Peyer's patch (tissue), 4 donors: ENCODE measurements at regions not wholly inside any gene's neighbourhood (a gene's known extent, or its start where the extent isn't known, plus 50 kb on each side); places are given as distances from the start of the nearest gene placed in this dataset.

ENCODE experiments used
- DNase-seq, 3 donors: peaks; one replicate each; pipeline ENCODE4 v3.0.0-alpha.2; 2017 to 2019
- H3K27ac ChIP-seq, 4 donors: fragments of 200-600 bp; sonication (generic); one replicate each; pipeline ENCODE4 v1.5.1; 2016 to 2019
- H3K27me3 ChIP-seq, 2 donors: fragments of 200-600 bp; sonication (generic); one replicate each; pipeline ENCODE4 v1.5.1; 2019
- H3K36me3 ChIP-seq, 3 donors: fragments of 200-600 bp; sonication (generic); one replicate each; pipeline ENCODE4 v1.5.1; 2016 to 2019
- H3K4me1 ChIP-seq, 4 donors: fragments of 200-600 bp; sonication (generic); one replicate each; pipeline ENCODE4 v1.5.1; 2016 to 2019
- H3K4me3 ChIP-seq, 4 donors: fragments of 200-600 bp; sonication (generic); 1 replicate in 3 of 4; 2 replicates in 1 of 4; pipeline ENCODE4 v1.5.1; 2016 to 2019; ENCODE audit warnings: mild to moderate bottlenecking in 1 of 4
- H3K9me3 ChIP-seq, 4 donors: fragments of 200-600 bp; sonication (generic); one replicate each; pipeline ENCODE4 v1.5.1; 2016 to 2019; ENCODE audit warnings: mild to moderate bottlenecking in 1 of 4
- POLR2A ChIP-seq, 2 donors: fragments of 450-650 bp; IDR thresholded peaks; one replicate each; pipeline ENCODE4 v1.5.1; 2017; ENCODE audit warnings: antibody characterized with exemption in 2 of 2, mild to moderate bottlenecking in 2 of 2, moderate library complexity in 2 of 2
- TF ChIP-seq, protein P1 (sequence below), 6 experiments: fragments of 450-650 bp in 4 of 6; fragments of 200-600 bp in 2 of 6; sonication (generic) in 1 of 6; IDR thresholded peaks; one replicate each; pipeline ENCODE4 v1.5.1; 2017 to 2019; ENCODE audit warnings: antibody characterized with exemption in 6 of 6, mild to moderate bottlenecking in 3 of 6, moderate library complexity in 1 of 6

DNA sequence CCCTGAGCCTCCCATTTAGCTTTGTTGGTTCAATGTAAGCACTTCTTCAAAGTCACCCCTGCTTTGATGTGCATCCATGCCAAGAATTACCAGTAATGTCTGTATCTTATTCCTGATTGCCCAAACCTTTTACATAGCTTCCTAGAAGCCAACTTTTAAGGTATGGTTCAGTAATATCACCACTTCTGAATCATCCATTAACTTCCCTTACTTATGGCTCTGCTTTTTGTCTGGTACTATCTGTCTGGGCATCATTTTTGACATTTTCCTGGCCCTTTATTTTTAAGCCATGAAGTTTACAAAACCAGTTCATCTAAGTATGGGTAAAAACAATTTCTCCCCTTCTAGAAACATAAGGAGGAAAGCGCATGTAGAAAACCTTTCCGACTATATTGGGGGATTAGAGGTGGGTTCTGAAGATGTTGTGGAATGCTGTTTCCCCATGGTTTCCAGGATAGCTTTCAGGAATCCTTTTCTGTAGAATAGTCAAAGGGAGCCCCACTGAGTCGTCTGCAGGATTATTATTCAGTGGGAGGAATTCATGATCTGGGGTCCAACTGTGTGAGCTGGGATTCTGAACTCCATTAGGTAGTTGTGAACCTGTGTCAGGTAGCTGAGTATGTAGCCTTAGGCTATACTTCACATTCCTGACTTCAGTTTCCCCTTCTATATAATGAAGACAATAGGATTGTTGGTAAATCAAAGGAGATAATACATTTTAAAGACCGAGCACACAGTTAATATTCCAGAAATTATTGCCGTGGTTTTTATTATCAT is 163.8 kb downstream of the SUCLA2 start:
- no peaks in the 10 kb centered on the region for H3K36me3 ChIP-seq
- no peak for DNase-seq
- no peaks in the 10 kb centered on the region for H3K4me1 ChIP-seq
- no peak overlapping the region for H3K4me3 ChIP-seq
- no peaks in the 10 kb centered on the region for H3K27me3 ChIP-seq
- no peak for TF ChIP-seq POLR2A (IDR thresholded peaks at IDR 0.05)
- TF ChIP-seq, protein P1, sequence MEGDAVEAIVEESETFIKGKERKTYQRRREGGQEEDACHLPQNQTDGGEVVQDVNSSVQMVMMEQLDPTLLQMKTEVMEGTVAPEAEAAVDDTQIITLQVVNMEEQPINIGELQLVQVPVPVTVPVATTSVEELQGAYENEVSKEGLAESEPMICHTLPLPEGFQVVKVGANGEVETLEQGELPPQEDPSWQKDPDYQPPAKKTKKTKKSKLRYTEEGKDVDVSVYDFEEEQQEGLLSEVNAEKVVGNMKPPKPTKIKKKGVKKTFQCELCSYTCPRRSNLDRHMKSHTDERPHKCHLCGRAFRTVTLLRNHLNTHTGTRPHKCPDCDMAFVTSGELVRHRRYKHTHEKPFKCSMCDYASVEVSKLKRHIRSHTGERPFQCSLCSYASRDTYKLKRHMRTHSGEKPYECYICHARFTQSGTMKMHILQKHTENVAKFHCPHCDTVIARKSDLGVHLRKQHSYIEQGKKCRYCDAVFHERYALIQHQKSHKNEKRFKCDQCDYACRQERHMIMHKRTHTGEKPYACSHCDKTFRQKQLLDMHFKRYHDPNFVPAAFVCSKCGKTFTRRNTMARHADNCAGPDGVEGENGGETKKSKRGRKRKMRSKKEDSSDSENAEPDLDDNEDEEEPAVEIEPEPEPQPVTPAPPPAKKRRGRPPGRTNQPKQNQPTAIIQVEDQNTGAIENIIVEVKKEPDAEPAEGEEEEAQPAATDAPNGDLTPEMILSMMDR (IDR thresholded peaks at IDR 0.05), result no peak
- H3K9me3 ChIP-seq, result no peaks in the 10 kb centered on the region
- no peak overlapping the region for H3K27ac ChIP-seq

DNA sequence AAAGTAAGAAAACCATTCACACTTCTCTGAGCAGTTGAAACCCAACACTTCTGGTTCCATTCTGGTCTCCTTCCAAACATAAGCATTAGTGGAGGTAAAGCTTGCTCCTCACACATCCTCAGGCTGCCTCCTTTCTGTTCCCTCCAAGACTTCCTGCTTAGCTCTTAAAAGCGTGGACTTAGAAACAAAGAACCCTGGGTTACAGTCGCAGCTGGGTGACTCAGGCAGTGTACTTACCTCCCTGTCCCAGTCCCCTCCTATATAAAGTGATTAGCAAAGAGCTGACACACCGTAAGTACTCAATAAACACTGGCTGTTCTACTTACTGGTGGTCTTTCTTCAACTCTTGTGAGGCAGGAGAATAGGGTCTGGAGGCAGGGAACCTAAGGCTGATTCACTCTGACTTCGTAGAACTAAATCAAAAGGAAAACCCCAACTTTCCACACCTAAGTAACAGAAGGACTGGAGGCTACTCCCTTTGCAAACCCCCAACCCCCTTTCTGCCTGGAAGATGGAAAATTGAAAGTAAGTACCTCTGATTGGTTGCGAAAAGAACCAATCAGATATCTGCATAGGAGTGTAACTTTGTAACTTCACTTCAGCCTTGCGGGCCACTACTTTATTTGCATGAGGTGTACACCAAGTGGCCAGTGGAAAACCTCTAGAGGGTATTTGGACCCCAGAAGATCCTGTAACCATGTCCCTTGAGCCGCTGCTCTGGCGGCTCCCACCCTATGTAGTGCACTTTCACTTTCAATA is 165.4 kb downstream of the SUCLA2 start:
- DNase-seq, result no peak
- no peak for TF ChIP-seq POLR2A (IDR thresholded peaks at IDR 0.05)
- TF ChIP-seq, protein P1 (IDR thresholded peaks at IDR 0.05), result no peak
- no peaks in the 10 kb centered on the region for H3K36me3 ChIP-seq
- no peaks in the 10 kb centered on the region for H3K27me3 ChIP-seq
- H3K9me3 ChIP-seq, result no peaks in the 10 kb centered on the region
- H3K27ac ChIP-seq, result no peak overlapping the region
- no peaks in the 10 kb centered on the region for H3K4me1 ChIP-seq
- no peak overlapping the region for H3K4me3 ChIP-seq

DNA sequence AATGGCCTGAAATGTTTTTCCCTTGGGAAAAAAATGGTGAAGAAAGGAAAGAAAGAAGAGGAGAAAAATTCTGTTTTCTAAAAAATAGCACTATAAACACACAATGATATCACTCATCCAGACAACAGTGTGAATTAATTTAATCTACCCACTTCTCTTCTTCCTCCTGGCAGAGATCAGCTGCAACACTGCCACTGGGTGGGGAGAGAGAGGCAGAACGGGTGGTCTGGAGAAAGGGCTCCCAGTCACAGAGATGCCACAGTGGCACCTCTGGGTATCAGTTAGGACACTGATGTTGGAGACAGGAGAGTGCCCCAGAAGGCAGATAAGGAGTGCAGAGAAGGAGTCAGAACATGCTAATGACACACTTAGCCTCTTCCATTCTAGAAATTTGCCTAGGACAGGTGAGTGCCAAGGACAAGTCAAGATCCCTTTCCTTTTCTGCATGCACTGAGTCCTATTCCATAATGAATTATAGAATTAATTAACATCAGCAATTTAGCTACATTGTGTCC is 168.6 kb downstream of the SUCLA2 start:
- Histone ChIP-seq H3K9me3 (no peaks in the 10 kb centered on the region), H3K36me3 (no peaks in the 10 kb centered on the region), H3K4me3 (no peak overlapping the region), H3K27ac (no peak overlapping the region), H3K27me3 (no peaks in the 10 kb centered on the region), H3K4me1 (no peaks in the 10 kb centered on the region)
- TF ChIP-seq, protein P1 (IDR thresholded peaks at IDR 0.05), result no peak
- TF ChIP-seq POLR2A (IDR thresholded peaks at IDR 0.05), result no peak
- no peak for DNase-seq

DNA sequence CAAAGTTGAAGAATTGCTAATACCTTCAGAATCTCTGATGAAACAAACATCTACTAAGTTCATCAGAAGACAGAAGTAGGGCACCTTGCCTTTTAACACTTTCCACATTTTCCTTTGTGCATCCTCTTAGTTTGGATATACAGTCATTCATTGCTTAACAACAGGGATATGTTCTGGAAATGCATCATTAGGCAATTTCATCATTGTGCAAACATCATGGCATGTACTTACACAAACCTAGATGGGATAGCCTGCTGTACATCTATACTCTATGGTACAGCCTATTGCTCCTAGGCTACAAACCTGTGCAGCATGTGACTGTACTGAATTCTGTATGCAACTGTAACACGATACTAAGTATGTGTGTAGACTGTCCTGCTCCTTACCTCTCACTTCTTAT is 169.8 kb downstream of the SUCLA2 start:
- Histone ChIP-seq H3K4me3 (no peak overlapping the region), H3K27ac (no peak overlapping the region), H3K4me1 (no peaks in the 10 kb centered on the region), H3K36me3 (no peaks in the 10 kb centered on the region), H3K9me3 (no peaks in the 10 kb centered on the region), H3K27me3 (no peaks in the 10 kb centered on the region)
- no peak for DNase-seq
- TF ChIP-seq, protein P1 (IDR thresholded peaks at IDR 0.05), result no peak
- no peak for TF ChIP-seq POLR2A (IDR thresholded peaks at IDR 0.05)

DNA sequence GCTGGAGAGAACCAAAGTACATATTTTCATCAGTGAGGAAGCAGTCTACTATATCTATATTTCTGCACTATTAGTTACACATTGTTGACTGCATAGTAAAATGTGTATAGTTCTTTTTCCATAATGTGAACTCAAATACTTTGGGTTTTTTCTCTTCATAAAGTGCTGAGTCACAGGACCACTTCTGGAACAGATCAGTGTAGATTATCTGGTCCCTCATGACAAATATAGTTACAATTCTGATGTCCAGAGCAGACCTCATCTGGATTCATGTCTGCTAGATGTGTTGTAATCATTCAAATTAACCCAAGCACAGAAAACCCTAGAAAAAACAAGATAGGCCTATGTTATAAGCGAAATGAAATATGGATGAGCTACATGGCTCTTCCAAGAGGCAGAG is 171.4 kb downstream of the SUCLA2 start:
- no peak for DNase-seq
- H3K4me1 ChIP-seq, result no peaks in the 10 kb centered on the region
- TF ChIP-seq, protein P1 (IDR thresholded peaks at IDR 0.05), result no peak
- TF ChIP-seq POLR2A (IDR thresholded peaks at IDR 0.05), result no peak
- no peaks in the 10 kb centered on the region for H3K36me3 ChIP-seq
- H3K27me3 ChIP-seq, result no peaks in the 10 kb centered on the region
- H3K4me3 ChIP-seq, result no peak overlapping the region
- H3K27ac ChIP-seq, result no peak overlapping the region
- H3K9me3 ChIP-seq, result no peaks in the 10 kb centered on the region
